ENCODE measurements at regions not wholly inside any gene's neighbourhood (a gene's known extent, or its start where the extent isn't known, plus 50 kb on each side); places are given as distances from the start of the nearest gene placed in this dataset.

DNA sequence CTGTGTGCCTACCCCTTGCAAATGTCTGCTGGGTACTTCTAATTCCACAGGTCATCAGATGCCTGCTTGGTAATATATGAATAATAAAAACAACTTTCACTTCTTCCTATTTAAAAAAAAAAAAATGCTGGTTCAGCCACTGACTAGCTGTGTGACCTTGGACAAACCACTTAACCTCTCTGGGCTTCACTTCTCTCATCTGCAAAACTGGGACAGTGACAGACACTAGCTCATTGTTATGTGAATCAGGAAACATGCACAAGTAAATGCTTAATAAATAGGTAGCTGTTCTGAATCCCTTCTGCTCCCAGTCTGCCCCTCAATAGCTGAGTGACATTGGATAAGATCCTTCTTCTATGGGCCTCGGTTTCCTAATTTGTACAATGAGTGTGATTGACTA lies 62.6 kb upstream of the HAND1 start:
- TF ChIP-seq, protein P1, sequence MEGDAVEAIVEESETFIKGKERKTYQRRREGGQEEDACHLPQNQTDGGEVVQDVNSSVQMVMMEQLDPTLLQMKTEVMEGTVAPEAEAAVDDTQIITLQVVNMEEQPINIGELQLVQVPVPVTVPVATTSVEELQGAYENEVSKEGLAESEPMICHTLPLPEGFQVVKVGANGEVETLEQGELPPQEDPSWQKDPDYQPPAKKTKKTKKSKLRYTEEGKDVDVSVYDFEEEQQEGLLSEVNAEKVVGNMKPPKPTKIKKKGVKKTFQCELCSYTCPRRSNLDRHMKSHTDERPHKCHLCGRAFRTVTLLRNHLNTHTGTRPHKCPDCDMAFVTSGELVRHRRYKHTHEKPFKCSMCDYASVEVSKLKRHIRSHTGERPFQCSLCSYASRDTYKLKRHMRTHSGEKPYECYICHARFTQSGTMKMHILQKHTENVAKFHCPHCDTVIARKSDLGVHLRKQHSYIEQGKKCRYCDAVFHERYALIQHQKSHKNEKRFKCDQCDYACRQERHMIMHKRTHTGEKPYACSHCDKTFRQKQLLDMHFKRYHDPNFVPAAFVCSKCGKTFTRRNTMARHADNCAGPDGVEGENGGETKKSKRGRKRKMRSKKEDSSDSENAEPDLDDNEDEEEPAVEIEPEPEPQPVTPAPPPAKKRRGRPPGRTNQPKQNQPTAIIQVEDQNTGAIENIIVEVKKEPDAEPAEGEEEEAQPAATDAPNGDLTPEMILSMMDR (IDR thresholded peaks at IDR 0.05; ENCODE audit: poor library complexity, severe bottlenecking) = no peak
- TF ChIP-seq EZH2 (IDR thresholded peaks at IDR 0.05; ENCODE audit: borderline replicate concordance, insufficient read depth, low read length, poor library complexity, severe bottlenecking) (no peak), SMC3 (conservative IDR thresholded peaks at IDR 0.05; ENCODE audit: poor library complexity) (no peak), POLR2AphosphoS5 (IDR thresholded peaks at IDR 0.05) (no peak), MXI1 (conservative IDR thresholded peaks at IDR 0.05; ENCODE audit: poor library complexity, severe bottlenecking) (no peak)
